ENCODE measurements at regions not wholly inside any gene's neighbourhood (a gene's known extent, or its start where the extent isn't known, plus 50 kb on each side); places are given as distances from the start of the nearest gene placed in this dataset.

- H3K27ac ChIP-seq = no peak overlapping the region
- H3K9ac ChIP-seq = no peak overlapping the region
- no peak for TF ChIP-seq Cebpa-rat (IDR thresholded peaks at IDR 0.05)
- H3K4me2 ChIP-seq = no peak overlapping the region
- H3K27me3 ChIP-seq = no peaks in the 10 kb centered on the region
- H3K36me3 ChIP-seq = no peaks in the 10 kb centered on the region
- H3K4me1 ChIP-seq = no peaks in the 10 kb centered on the region
- peaks cover 0 to 5% (median 0%) of the 10 kb centered on the region in 11 experiments; a peak in 2 of 22 replicates for H3K9me3 ChIP-seq (replicated peaks in 1 of 11)
- no peaks in the 10 kb centered on the region for H4K20me1 ChIP-seq
- no peak overlapping the region for H3K4me3 ChIP-seq
These were observed 361.3 kb downstream of the SV2B start for GRCh38 chr15:91461377-91461776.

- no peak overlapping the region for H3K27ac ChIP-seq
- no peak overlapping the region for H3K4me2 ChIP-seq
- no peak overlapping the region for H3K9ac ChIP-seq
- no peak for TF ChIP-seq Cebpa-rat (IDR thresholded peaks at IDR 0.05)
- no peak overlapping the region for H3K4me3 ChIP-seq
- H3K4me1 ChIP-seq = no peaks in the 10 kb centered on the region
- H3K9me3 ChIP-seq (replicated peaks in 1 of 11) = no peaks in the 10 kb centered on the region
- H4K20me1 ChIP-seq = no peaks in the 10 kb centered on the region
- no peaks in the 10 kb centered on the region for H3K36me3 ChIP-seq
- H3K27me3 ChIP-seq = no peaks in the 10 kb centered on the region
These were observed 365.0 kb downstream of the SV2B start for GRCh38 chr15:91465086-91465485.

DNA sequence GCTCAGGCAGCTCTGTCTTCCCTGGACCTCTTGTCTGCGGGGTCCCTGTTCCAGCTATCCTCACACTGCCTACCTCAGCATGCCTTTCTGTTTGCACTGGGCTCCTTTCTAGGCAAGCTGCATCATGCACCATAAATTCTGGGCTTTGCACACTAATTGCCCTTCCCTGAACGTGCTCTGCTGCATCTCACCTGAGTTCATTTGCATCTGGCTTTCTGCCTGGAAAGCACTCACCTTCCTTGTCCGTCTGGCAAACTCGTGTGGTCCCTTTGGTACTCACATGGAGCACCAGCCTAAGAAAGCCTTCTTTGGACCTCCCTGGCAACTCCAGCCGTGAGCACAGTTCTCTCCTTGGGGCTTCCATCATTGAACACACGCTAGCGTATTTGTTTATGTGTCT lies 365.6 kb downstream of the SV2B start:
- no peaks in the 10 kb centered on the region for H4K20me1 ChIP-seq
- H3K9me3 ChIP-seq (replicated peaks in 1 of 11) = no peaks in the 10 kb centered on the region
- H3K4me3 ChIP-seq = no peak overlapping the region
- no peaks in the 10 kb centered on the region for H3K4me1 ChIP-seq
- no peak overlapping the region for H3K4me2 ChIP-seq
- no peak overlapping the region for H3K27ac ChIP-seq
- H3K27me3 ChIP-seq = no peaks in the 10 kb centered on the region
- no peak for TF ChIP-seq Cebpa-rat (IDR thresholded peaks at IDR 0.05)
- no peaks in the 10 kb centered on the region for H3K36me3 ChIP-seq
- H3K9ac ChIP-seq = no peak overlapping the region

DNA sequence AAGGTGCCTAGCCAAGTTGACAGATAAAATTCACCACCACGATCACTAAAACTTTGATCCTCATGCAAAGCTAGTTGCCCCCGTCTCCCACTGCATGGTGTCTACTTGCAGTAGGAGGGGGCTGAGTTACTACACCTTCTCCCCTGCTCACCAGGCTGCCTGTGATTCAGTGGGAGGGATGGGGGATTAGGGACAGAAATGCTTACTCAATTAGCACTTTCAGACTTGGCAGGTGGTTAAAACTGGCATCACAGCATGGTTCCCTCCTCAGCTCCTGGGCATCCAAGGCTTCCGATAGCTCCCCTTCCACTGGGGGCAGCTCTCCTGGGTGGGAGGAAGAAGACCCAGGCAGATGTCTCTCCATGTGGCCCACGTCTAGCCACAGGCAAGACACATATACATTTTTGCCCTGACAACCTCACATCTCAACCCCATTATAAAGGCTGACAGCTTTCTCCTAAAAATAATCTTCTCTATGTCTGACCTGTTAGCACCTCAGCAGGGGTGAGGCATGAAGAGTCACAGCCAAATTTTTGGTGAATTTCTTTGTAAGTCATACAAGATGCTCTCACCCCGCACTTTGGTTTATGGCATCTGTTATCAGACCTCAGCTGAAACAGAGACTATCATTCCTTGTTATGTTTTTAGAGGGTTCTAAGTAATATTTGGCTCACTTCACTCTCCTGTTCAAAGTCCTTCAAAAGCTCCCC lies 369.0 kb downstream of the SV2B start:
- H3K9ac ChIP-seq = no peak overlapping the region
- no peak overlapping the region for H3K4me2 ChIP-seq
- H3K27ac ChIP-seq = no peak overlapping the region
- no peaks in the 10 kb centered on the region for H4K20me1 ChIP-seq
- peaks cover 0 to 12% (median 0%) of the 10 kb centered on the region in 11 experiments; a peak in 3 of 22 replicates for H3K9me3 ChIP-seq (replicated peaks in 1 of 11)
- H3K27me3 ChIP-seq = no peaks in the 10 kb centered on the region
- peaks cover 0 to 7% (median 0%) of the 10 kb centered on the region in 10 experiments; a peak in 4 of 20 replicates for H3K4me1 ChIP-seq
- H3K4me3 ChIP-seq = no peak overlapping the region
- no peaks in the 10 kb centered on the region for H3K36me3 ChIP-seq
- no peak for TF ChIP-seq Cebpa-rat (IDR thresholded peaks at IDR 0.05)

GRCh38 chr15:91469632-91470567 lies 369.8 kb downstream of the SV2B start:
- no peak for TF ChIP-seq Cebpa-rat (IDR thresholded peaks at IDR 0.05)
- no peaks in the 10 kb centered on the region for H4K20me1 ChIP-seq
- peaks cover 0 to 7% (median 0%) of the 10 kb centered on the region in 10 experiments; a peak in 4 of 20 replicates for H3K4me1 ChIP-seq
- H3K4me2 ChIP-seq = no peak overlapping the region
- H3K36me3 ChIP-seq = no peaks in the 10 kb centered on the region
- H3K9ac ChIP-seq = no peak overlapping the region
- peaks cover 0 to 14% (median 0%) of the 10 kb centered on the region in 11 experiments; a peak in 3 of 22 replicates for H3K9me3 ChIP-seq (replicated peaks in 1 of 11)
- no peak overlapping the region for H3K27ac ChIP-seq
- H3K4me3 ChIP-seq = no peak overlapping the region
- H3K27me3 ChIP-seq = no peaks in the 10 kb centered on the region

DNA sequence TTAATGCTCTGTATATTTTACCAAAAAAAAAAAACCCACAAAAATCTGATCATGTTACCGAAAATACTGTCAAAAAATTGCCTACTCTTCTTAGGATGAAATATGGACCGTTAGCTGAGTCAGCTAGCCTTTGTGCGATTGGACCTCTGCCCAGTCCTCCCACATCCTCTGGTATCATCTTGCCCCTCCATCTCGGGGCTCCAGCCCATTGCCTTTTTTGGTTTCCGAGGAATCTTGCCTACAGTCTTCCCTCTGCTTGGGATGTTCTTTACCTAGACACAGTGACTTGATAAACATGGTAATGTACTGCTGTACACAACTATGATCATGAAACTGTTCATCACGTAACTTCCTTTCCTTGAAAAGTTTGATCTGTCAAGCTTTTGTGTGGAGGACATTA lies 371.4 kb downstream of the SV2B start:
- Histone ChIP-seq H3K4me3 (no peak overlapping the region), H4K20me1 (no peaks in the 10 kb centered on the region), H3K4me2 (peak overlapping the region in 3 of 11 experiments; percentile 21 to 28 (median 26); a peak in 1 of 22 replicates), H3K27ac (no peak overlapping the region), H3K27me3 (no peaks in the 10 kb centered on the region), H3K9ac (no peak overlapping the region), H3K4me1 (peaks cover 0 to 7% (median 0%) of the 10 kb centered on the region in 10 experiments; a peak in 4 of 20 replicates), H3K9me3 (replicated peaks in 1 of 11) (peaks cover 0 to 14% (median 0%) of the 10 kb centered on the region in 11 experiments; a peak in 3 of 22 replicates), H3K36me3 (no peaks in the 10 kb centered on the region)
- TF ChIP-seq Cebpa-rat (IDR thresholded peaks at IDR 0.05) = no peak

GRCh38 chr15:91472316-91472756 lies 372.3 kb downstream of the SV2B start:
- no peaks in the 10 kb centered on the region for H3K27me3 ChIP-seq
- no peaks in the 10 kb centered on the region for H3K36me3 ChIP-seq
- peaks cover 0 to 7% (median 0%) of the 10 kb centered on the region in 10 experiments; a peak in 4 of 20 replicates for H3K4me1 ChIP-seq
- H3K4me3 ChIP-seq = no peak overlapping the region
- H3K27ac ChIP-seq = no peak overlapping the region
- H3K9me3 ChIP-seq (replicated peaks in 1 of 11) = peaks cover 0 to 14% (median 0%) of the 10 kb centered on the region in 11 experiments; a peak in 3 of 22 replicates
- H4K20me1 ChIP-seq = no peaks in the 10 kb centered on the region
- H3K4me2 ChIP-seq = no peak overlapping the region
- no peak overlapping the region for H3K9ac ChIP-seq
- TF ChIP-seq Cebpa-rat (IDR thresholded peaks at IDR 0.05) = no peak

- Histone ChIP-seq H4K20me1 (no peaks in the 10 kb centered on the region), H3K36me3 (no peaks in the 10 kb centered on the region), H3K27me3 (no peaks in the 10 kb centered on the region), H3K4me3 (no peak overlapping the region), H3K9me3 (replicated peaks in 1 of 11) (peaks cover 0 to 14% (median 0%) of the 10 kb centered on the region in 11 experiments; a peak in 3 of 22 replicates), H3K4me1 (peaks cover 0 to 7% (median 0%) of the 10 kb centered on the region in 10 experiments; a peak in 4 of 20 replicates), H3K27ac (no peak overlapping the region), H3K9ac (no peak overlapping the region), H3K4me2 (no peak overlapping the region)
- no peak for TF ChIP-seq Cebpa-rat (IDR thresholded peaks at IDR 0.05)
These were observed 374.0 kb downstream of the SV2B start for GRCh38 chr15:91473894-91474545.

- Histone ChIP-seq H3K9ac (no peak overlapping the region), H3K4me3 (no peak overlapping the region), H3K4me2 (no peak overlapping the region), H3K27ac (no peak overlapping the region), H3K4me1 (peaks cover 0 to 4% (median 0%) of the 10 kb centered on the region in 10 experiments; a peak in 1 of 20 replicates), H3K9me3 (replicated peaks in 1 of 11) (peaks cover 0 to 14% (median 0%) of the 10 kb centered on the region in 11 experiments; a peak in 3 of 22 replicates), H3K27me3 (no peaks in the 10 kb centered on the region), H3K36me3 (no peaks in the 10 kb centered on the region), H4K20me1 (no peaks in the 10 kb centered on the region)
- TF ChIP-seq Cebpa-rat (IDR thresholded peaks at IDR 0.05) = no peak
These were observed 376.6 kb upstream of the SLCO3A1 start for GRCh38 chr15:91476861-91477260.
